Hematopoietic multipotent progenitor cell treated with erythropoietin and hydrocortisone succinate and interleukin-3 and kit ligand, for 15 days (in vitro differentiated cells): ENCODE measurements at regions not wholly inside any gene's neighbourhood (a gene's known extent, or its start where the extent isn't known, plus 50 kb on each side); places are given as distances from the start of the nearest gene placed in this dataset.
"Not testable (repeated sequence)": the region's sequence is repeated elsewhere in the genome, so short reads cannot be mapped to it uniquely, and the experiment has no call there.

Experiments used
- DNase-seq: peaks from one replicate; pipeline ENCODE4 v3.0.0-alpha.2; 2015; ENCODE audit warnings: low spot score

DNA sequence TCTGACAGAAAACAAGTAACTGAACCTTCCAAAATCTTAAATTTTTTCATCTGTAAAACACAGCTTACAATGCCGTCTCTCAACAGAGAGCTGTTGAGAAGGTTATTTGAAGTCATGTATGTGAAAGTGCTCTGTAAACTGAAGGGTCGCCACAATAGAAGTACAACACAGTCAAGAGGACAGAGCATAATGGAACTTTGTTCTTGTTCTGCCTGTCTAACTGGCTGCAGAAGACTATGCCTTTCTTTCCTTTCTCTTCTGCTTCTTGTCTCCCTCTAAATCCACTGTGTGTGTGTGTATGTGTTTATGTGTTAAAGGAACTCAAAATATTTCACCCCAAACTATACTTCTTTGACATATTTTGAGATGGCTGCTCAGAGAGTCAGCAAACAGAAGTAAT, 365.8 kb upstream of the RND3 start:
- no peak for DNase-seq

DNA sequence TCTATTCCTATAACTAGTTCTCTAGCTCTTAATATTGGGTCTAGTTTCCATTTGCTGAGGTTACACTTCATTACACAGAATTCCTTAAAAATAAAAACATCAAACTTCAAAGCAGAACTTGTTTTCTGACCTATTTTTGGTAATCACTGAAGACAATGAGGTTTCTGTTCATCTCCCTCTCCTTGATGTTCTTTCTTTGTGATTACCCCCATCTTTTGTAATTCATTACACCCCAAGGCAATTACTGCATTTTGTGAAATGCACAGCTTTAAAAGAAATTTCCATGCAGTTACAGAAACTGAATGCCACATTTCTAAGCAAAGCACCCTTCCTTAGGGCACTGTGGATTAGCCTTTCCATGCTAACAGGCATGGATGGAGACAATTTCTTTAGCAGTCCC, 363.2 kb upstream of the RND3 start:
- no peak for DNase-seq

DNA sequence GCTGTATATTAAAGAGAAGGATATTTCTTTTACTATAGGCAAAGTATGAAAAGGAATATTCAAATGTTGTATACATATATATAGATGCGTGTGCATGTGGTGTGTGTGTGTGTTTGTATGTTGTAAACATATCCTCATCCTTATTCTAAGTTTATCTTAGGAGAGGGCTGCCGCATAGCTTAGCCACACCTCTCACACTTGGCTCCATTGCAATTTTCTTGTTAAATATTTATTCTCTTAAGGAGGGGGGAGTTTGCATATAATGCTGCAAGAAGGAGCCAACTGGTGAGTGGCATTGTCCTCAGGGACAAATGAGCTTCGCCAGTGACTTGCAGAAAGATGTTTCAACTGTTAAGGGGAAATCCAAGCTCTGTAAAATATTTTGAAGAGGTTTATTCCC, 360.1 kb upstream of the RND3 start:
- no peak for DNase-seq

DNA sequence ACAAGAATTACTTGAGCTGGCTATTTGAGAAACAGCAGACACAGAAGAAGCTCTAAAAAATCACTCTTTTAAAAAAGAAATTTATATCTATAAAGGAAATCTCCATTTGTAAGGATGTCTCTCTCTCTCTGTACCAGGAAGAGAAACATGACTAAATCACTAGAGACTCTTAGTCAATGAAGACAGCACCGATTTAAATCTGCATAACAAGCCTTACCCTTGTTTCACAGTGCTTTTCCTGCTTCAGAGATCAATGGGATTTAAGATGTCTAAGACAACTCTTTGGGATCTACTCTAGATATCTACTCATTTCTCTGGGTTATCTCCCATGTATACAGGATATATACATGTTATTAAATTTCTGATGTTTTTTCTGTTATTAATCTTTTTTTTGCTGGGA, 359.2 kb upstream of the RND3 start:
- no peak for DNase-seq

DNA sequence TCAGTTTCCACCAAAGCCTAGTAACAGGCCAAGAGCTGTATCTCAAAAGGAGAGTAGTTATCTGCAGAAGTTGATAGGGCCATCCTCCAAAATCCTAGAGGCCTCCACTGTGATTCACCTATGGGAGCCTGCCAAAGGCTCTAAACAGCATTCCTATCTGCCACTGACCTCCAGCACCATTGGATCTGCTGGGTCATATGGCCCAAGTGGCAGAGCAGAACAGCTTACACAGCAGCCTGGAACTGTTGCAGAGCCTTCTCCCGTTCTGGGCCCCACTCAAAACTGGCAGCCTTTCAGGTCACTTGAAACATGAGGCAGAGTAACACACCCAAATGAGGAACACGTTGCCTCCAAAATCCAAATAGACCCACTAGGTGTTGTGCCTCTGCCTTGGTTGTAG, 345.2 kb upstream of the RND3 start:
- DNase-seq, result no peak

DNA sequence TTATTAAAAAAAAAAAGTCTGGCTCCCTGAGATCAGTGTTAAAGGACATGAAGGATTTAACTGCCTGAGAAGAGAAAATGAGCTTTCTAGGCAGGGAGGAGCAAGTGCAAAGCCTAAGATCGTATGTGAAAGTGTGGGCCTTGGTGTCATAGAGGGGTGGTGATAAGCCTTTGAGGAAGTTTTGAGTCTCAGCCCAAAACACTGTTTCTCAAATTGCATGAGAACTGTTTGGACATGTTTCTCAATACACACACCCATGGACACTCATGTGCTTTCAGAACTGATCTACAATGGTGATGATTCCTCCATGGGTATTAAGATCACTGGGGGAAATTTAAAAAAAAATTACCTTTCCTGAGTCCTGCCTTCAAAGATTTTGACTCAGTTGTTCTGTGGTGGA, 336.7 kb upstream of the RND3 start:
- DNase-seq, result no peak

DNA sequence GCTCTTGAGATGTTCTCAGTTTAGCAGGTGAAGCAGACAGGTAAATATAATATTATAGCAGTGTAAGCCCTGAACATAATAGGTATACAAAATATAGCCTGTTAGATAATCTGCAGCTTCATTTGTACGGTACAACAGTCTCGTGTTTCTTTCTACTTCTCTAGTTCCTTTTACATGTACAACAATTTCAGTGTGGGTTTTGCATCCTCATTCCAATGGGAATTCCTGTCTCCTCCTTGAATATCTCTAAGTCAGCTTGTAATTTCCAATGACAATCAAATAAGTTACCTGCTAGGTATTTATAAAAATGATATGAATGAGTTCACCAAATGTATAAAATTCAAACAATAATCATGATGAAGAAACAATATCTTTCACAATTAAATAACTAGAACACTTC, 330.0 kb upstream of the RND3 start:
- DNase-seq, result no peak

DNA sequence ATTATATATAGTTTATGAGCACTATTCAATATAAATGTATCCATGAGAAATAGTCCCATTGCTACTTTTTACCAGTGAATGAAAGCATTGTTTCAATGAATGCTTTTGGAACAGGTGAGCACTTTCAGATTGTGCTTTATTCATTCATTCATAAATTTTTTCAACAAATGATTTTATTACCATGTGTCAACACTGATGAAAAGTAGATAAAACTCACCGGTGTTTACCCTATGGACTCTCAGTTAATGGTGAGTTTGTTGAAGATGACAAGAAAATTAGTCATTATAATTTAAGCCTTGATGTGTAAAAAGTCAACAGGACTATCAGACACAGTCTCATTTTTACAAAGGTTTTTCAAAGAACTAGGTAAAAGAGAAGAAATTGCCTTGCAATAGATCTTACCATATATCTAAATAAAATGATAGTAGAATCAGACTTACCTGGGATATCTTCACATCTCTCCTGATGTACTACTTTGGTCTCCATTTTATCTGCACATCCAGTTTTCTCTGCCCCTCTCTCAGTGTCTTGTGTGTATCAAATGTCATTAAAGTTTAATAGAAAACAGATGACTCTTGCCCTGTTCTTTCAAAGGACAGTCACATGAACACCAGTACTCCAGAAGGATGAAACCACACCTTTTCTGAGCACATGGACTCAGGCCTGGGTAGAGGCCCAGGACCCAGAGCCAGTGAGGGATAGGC, 325.3 kb upstream of the RND3 start:
- DNase-seq, result no peak

DNA sequence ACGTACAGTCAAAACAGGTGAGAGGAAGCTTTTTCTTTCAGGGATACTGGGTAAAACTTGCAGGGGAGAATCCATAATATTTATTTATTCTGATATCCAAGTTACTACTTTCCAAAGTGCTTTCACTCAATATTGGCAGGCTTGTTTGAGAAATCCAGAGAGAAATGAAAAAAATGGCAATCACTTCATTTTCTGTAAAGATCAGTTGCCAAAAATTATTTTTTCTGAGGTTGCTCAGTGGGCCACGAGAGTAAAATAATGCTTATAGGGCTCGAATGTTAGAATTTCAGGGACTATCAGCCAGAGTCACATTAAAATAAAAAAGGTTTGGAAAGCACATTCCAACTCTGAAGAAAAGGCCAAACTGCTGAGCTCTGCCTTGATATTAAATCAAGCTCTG, 324.6 kb upstream of the RND3 start:
- DNase-seq, result no peak

DNA sequence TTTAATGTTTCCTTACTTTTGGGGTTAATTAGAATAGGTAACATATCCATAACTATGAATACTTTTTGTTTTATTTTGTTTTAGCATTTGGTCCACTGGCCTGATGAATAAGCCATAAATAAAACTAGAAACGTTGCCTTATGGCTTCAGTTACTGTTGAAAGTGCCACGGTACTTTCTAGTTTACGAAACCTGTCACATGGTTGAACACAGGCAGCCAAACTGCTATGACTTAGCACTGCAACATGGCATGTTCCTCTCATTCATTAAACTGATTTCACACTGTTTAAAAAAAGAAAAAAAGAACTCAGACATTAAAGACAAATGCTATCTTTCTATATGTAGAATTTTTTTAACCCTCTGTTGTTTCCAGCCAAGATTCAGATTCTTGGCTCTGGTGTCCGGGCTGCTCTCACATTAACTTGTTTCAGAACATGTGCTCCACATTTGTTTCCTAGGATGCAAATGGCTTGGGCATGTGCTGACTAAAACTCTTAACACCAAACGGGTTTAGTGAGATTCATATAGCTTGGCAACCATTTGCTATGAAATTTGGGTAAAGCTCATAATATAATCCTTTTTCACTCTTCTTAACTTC, 323.9 kb upstream of the RND3 start:
- DNase-seq, result no peak

DNA sequence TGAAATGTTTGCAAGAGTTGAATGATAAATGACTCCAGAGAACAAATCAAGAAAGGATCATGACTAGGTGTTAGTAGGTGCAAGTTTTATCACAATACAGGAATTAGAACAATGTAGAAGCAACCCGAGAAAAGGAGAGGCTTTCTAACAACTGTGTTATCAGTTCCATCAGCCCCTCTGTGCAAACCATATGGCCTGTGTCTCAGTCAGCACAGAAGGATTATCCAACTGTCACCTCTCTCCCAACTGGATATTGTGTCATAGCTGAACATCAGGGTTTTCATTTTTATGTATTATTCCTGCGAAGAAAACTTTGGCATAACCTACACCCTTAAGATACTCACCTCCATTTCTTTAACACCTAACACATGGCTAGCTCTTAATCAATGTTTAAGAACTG, 321.6 kb upstream of the RND3 start:
- no peak for DNase-seq

DNA sequence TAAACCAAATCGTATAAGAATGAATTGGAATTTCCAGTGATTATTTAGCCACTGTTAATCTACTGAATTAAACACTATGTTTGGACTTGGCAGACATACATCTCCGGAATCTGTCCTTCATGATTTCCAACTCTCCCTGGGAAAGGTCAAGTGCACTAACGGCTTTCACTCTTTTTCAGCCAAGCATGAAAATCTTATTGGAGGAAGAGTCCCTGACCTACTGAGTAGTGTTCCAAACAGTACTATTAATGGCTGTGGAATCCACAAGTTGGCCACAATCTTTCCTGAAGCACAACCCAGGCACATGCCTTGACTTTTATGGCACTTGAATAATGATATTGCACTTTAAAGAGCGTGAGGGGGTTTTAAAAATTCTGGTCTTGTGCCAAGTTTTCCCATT, 318.9 kb upstream of the RND3 start:
- no peak for DNase-seq

DNA sequence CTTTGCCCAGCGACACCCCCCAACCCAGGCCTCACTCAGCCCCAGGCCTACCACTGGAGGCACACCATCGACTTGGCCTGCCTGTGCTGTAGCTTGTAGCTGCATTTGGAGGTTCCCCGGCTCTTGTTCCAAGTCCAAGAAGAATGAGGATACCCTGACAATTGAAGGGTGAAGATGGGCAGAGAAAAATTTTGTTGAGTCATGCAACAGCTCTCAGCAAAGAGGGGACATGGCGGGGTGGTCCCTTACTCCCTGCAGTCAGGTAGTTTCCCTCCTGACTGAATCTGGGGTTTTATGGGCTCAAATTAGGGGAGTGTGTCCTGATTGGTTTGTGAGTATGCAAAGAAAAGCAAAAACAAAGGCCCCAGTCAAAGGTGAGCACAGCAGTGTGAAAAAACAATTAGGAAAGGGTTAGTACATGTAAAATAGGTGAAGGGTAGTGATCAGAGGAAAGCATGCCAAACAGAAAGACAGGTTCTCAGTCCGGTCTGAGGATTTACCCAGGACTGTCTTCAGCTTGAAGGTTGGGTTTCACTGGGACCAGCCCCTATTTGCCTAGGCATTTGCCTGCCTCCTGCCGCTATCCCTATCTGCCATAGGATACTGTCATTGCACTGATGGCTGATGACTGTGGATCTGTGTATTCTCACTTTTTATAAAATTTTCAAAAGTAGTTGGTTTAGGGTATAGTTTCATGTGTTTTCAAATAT, 316.4 kb upstream of the RND3 start:
- DNase-seq, result no peak

DNA sequence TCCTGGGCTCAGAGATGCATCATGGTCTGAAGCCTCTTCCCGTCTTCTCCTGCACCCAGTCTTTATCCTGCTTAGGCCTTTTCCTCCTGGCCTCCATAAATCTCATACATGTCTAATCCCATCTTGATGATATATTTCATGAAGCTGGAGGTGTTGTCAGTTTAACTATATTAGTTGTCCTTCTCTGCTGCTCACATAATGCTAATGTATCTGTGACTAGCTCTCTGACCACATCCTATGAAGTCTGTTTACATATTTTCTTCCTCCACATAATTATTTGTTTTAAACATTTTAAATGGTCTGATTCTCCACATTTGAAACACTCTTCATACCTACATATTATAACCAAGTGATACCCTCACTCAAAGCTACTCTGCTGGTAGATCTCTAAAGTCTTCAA, 315.2 kb upstream of the RND3 start:
- DNase-seq, result no peak

DNA sequence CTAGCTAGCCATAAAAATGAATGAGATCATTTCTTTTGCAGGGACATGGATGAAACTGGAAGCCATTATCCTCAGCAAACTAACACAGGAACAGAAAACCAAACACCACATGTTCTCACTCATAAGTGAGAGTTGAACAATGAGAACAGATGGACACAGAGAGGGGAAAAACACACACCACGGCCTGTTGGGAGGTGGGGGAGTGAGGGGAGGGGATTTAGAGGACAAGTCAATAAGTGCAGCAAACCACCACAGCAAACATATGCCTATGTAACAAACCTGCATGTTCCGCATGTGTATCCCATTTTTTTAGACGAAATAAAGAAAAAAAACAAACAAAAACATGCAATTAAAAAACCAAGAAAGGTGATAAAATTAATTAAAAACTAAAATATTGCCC, 308.8 kb upstream of the RND3 start:
- not testable (repeated sequence) for DNase-seq

DNA sequence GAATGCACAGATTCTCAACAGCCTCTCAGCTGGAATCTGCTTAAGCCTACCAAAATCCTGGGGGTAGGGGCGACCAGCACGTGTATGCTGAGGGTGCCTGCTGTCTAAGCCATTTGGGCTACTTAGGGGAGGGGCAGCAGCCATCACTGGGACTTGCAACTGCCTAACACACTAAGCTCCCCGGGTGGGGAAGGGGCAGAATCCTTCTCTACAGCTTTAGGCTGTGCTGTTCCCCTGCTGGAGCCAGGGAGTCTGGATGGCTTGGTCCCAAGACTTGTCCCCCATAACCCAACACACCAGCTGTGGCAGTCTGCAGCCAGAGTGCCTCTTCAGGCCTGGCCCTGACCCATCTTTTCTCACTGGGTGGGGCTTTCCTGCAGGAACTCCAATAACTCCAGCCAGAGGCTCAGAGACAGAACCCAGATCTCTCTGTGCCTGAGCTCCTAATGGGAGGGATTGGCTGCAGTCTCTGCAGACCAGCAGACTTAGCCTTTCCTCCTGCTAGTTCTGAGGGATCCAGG, 305.4 kb upstream of the RND3 start:
- no peak for DNase-seq

DNA sequence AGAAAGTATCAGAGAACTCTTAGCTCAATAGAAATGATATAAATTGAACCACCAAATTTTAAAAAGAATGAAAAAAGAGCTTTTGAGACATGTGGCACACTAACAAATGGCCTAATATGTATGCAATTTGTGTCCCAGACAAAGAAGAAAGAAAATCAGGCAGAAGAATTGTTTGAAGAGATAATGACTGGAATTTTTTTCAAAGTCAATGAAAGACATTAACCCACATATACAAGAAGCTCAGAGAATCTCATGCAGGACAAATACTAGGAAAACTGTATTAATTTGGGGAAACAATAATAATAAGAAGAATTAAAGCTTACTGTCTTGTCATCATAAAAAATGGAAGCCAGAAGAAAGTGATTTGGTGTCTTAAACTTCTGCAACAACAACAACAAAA, 304.1 kb upstream of the RND3 start:
- DNase-seq, result no peak

DNA sequence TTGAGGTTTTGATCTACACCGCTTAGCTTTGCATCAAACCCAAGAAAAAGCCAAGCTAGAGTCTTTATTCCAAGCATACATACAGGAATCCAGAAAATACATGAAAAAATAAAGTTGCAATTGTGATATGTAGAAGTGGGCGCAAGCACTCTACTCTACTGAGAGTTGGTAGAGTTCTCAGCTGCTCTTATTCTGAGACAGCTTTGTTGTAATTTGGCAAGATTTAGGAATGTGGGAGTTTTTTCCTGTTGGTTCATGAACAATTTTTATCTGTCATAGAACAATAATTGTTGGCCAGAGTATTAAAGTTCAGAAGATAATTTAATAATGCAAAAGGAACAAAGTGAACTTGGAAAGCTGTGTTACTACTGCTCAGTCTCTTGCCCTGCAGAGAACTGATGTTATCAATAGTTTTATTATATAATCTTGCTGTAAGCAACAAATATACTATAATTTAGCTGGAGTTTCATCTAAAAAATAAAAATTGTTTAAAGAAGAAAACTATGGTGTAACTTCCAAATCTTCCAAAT, 302.0 kb upstream of the RND3 start:
- DNase-seq, result no peak

DNA sequence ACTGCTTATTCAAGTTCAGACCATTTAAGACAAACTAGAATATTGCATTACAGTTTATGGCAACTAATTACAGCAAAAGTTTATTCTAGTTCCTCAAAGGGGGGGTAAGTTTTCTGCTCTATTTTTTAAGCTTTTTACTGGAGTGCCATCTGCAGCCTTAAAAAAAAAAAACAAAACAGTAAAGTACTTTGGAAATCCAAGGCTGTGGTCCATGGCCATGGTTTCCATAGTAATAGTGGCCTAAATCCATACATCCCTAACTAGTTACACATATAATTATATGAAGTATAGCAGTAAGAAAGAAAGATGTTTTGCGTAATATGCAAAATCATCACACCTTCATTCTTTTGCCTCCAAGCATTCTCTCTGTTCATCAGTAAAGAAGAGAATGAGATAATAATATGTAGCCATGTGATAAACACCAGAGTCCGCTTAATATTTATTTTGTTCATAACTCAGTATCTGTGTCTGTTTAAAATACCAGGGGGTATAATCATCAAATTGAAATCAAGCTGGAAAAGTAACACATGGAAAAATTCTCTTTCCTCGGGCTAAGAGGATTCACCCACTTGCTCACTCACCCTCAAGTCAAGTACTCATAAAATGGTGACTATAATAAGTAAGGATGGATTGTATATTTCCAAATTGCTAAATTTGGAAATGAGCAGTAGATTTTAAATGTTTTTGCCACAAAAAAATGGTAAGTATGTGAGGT, 301.1 kb upstream of the RND3 start:
- DNase-seq, result no peak

DNA sequence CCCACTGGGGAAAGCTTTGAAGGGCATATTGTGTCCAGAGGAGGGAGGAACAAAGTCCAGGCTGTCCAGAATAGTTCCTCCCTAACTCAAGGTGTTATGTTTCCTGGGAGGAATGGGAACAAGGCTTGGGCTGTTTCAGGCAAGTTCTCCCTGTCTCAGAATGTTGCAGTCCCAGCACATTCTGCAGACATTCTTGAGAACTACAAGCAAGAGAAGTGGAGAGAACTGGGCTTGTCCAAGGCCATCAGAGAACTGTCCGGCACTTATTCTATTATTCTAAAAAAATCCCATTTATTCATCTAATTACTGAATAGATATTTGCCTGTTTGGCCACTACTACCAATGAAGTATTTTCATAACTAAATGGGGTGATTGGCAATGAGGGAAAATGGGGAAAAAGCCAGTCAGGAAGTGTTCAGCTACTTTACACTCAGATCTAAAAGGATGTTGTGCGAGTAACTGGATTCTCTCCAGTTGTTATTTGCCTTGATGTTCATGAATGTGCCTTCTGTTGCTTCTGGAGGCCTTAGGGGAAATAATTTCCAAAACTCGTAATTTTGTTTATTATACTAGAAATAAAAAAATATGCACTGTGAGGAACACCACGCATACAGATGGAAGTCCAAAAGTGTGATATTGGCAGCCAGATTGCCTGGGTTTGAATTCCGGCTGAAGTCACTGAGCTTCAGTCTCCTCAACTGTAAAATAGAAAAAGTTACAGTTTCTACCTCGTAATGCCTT, 300.1 kb upstream of the RND3 start:
- DNase-seq, result no peak

DNA sequence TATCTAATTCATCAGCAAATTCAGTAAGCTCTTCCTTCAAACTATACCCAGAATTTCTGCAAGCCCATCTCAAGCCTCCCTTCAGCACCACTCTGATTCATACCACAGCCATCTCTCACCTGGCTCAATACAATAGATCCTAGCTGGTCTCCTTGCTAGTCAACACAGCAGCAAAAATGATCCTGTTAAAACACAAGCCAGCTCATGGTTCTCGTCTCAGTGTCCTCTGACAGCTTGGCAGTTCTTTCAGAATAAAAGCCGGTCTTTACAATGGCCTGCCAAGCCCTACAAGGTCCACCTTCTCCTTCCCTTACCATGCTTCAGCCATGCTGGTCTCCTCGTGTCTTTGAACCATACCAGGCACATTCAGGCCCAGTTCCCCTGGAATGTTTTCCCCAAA, 296.9 kb upstream of the RND3 start:
- DNase-seq, result no peak

DNA sequence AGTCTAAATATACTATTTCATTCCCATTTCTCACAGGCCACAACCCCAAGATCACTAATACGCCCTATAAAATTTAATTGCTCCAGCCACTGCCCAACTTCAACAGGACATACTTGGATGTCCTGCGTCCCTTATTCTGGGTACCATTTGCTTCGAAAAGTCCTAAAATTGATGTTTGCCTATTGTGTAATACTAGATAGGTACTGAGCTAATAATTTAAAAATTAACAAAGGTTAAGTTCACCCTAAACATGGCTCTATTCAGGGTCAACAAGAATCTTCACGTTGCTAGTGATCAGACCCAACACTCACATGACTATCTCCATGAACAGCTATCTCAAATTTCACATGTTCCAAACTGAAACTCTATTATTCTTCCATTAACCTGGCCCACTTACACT, 296.4 kb upstream of the RND3 start:
- no peak for DNase-seq
